Pancreas (tissue), 10 donors: ENCODE measurements at regions not wholly inside any gene's neighbourhood (a gene's known extent, or its start where the extent isn't known, plus 50 kb on each side); places are given as distances from the start of the nearest gene placed in this dataset.
"Not testable (repeated sequence)": the region's sequence is repeated elsewhere in the genome, so short reads cannot be mapped to it uniquely, and the experiment has no call there.

Experiments used
- ATAC-seq, 4 donors: fragments of 200-7000 bp; cut with Tn5 transposase; one replicate each; pipeline versions ENCODE4 v1.8.0 to v1.9.1; 2020; ENCODE audit warnings: mild to moderate bottlenecking in 4 of 4, moderate library complexity in 4 of 4
- DNase-seq, 6 donors: peaks; one replicate each; pipeline ENCODE4 v3.0.0-alpha.2; 2020
- FAIRE-seq: peaks from 2 replicates; lab custom pipeline; 2012; peaks lifted over from hg19 to GRCh38; lab: Jason Lieb, UNC
- H3K27ac ChIP-seq, 4 donors: fragments of 200-600 bp; sonication (generic); 1 replicate in 3 of 4; 2 replicates in 1 of 4; pipeline versions ENCODE4 v1.5.0 to v1.8.0; 2020
- H3K27me3 ChIP-seq, 4 donors: fragments of 200-600 bp; one replicate each; pipeline ENCODE4 v1.8.0; 2021
- H3K36me3 ChIP-seq, 3 donors: fragments of 200-600 bp; sonication (generic) in 1 of 3; one replicate each; pipeline versions ENCODE4 v1.5.0 to v1.8.0; 2020 to 2021
- H3K4me1 ChIP-seq, 3 donors: fragments of 200-600 bp; one replicate each; pipeline ENCODE4 v1.8.0; 2021
- H3K4me3 ChIP-seq, 4 donors: fragments of 200-600 bp; sonication (generic) in 2 of 4; one replicate each; pipeline versions ENCODE4 v1.5.0 to v1.8.0; 2020 to 2021
- H3K9me3 ChIP-seq, 4 donors: fragments of 200-600 bp; one replicate each; pipeline ENCODE4 v1.8.0; 2021
- CTCF ChIP-seq, 4 donors: fragments of 200-600 bp; sonication (generic) in 3 of 4; IDR thresholded peaks; one replicate each; pipeline versions ENCODE4 v1.5.0 to v1.8.0; 2021; ENCODE audit warnings: antibody characterized with exemption in 4 of 4
- WGBS, 2 donors: extraction: QIAGEN DNeasy Blood & Tissue Kit; methylation state at CpG; one replicate each; pipeline ENCODE4 v1.1.7; 2013; 5-methylcytosine and 5-hydroxymethylcytosine counted together
- intact Hi-C, 3 donors: fragments of 100-400 bp; cut with DNase I; formaldehyde crosslinking; loops; one replicate each; pipeline versions ENCODE4 v1.11.1 to v1.14.2; 2022
- donor health status: healthy with polysubstance abuse.
- donor health status: DM: no; HTN: no; CAD: no; lungs with moderate emphysema.
- donor health status: DM: no; HTN: no; CAD: no.
- donor health status: control.
- donor health status: control.
- donor health status: Bipolar disorder and iron deficiency.
- donor health status: DM: yes; HTN: yes; CAD: no.
- donor health status: DM: no; HTN: no; CAD: no.
- donor health status: DM: no; HTN: no; CAD: no.
- donor health status: DM: yes; HTN: yes; CAD: no.

- TF ChIP-seq CTCF (IDR thresholded peaks at IDR 0.05), result no peak
- Histone ChIP-seq H3K4me3 (no peak overlapping the region), H3K36me3 (no peaks in the 10 kb centered on the region), H3K27ac (no peak overlapping the region), H3K9me3 (no peaks in the 10 kb centered on the region), H3K4me1 (no peaks in the 10 kb centered on the region), H3K27me3 (no peaks in the 10 kb centered on the region)
- intact Hi-C loops, result no loop called here
- FAIRE-seq (no peak), ATAC-seq (no peak), DNase-seq (no peak)
Observed at GRCh38 chr3:94794563-94794962, 731.7 kb downstream of the NSUN3 start.

GRCh38 chr3:94799420-94800060 is 736.7 kb downstream of the NSUN3 start:
- FAIRE-seq (no peak), ATAC-seq (no peak), DNase-seq (no peak)
- intact Hi-C loops, result no loop called here
- Histone ChIP-seq H3K4me1 (no peaks in the 10 kb centered on the region), H3K27me3 (no peaks in the 10 kb centered on the region), H3K4me3 (no peak overlapping the region), H3K9me3 (no peaks in the 10 kb centered on the region), H3K36me3 (no peaks in the 10 kb centered on the region), H3K27ac (no peak overlapping the region)
- TF ChIP-seq CTCF (IDR thresholded peaks at IDR 0.05), result no peak
- WGBS, 2 donors, result 88 to 100% methylated on average over 1 of the region's 1 CpG

- Histone ChIP-seq H3K27ac (no peak overlapping the region), H3K36me3 (no peaks in the 10 kb centered on the region), H3K4me3 (no peak overlapping the region), H3K27me3 (no peaks in the 10 kb centered on the region), H3K9me3 (no peaks in the 10 kb centered on the region), H3K4me1 (no peaks in the 10 kb centered on the region)
- intact Hi-C loops, result no loop called here
- no peak for TF ChIP-seq CTCF (IDR thresholded peaks at IDR 0.05)
- no peak for FAIRE-seq
- no peak for ATAC-seq
- WGBS, 2 donors, result 45 to 49% methylated on average over 2 of the region's 2 CpGs
- no peak for DNase-seq
Observed at GRCh38 chr3:94811836-94812235, 749.0 kb downstream of the NSUN3 start.

GRCh38 chr3:94821241-94821640 is 758.4 kb downstream of the NSUN3 start:
- H3K27me3 ChIP-seq, result no peaks in the 10 kb centered on the region
- FAIRE-seq, result no peak
- no peaks in the 10 kb centered on the region for H3K4me1 ChIP-seq
- H3K4me3 ChIP-seq, result no peak overlapping the region
- H3K36me3 ChIP-seq, result no peaks in the 10 kb centered on the region
- no peak for DNase-seq
- no peak overlapping the region for H3K27ac ChIP-seq
- ATAC-seq, result no peak
- 21 to 41% methylated on average over 1 of the region's 1 CpG for WGBS, 2 donors
- H3K9me3 ChIP-seq, result no peaks in the 10 kb centered on the region
- no peak for TF ChIP-seq CTCF (IDR thresholded peaks at IDR 0.05)
- intact Hi-C loops, result no loop called here

- Histone ChIP-seq H3K4me3 (no peak overlapping the region), H3K27ac (no peak overlapping the region), H3K9me3 (no peaks in the 10 kb centered on the region), H3K36me3 (no peaks in the 10 kb centered on the region), H3K27me3 (no peaks in the 10 kb centered on the region), H3K4me1 (no peaks in the 10 kb centered on the region)
- DNase-seq (no peak), FAIRE-seq (no peak), ATAC-seq (no peak)
- 45 to 55% methylated on average over 2 of the region's 2 CpGs for WGBS, 2 donors
- no peak for TF ChIP-seq CTCF (IDR thresholded peaks at IDR 0.05)
- intact Hi-C loops, result no loop called here
Observed at GRCh38 chr3:94822298-94822697, 759.4 kb downstream of the NSUN3 start.

- H3K9me3 ChIP-seq, H3K27ac ChIP-seq, intact Hi-C loops, ATAC-seq, FAIRE-seq, H3K36me3 ChIP-seq, H3K27me3 ChIP-seq, DNase-seq, H3K4me1 ChIP-seq, H3K4me3 ChIP-seq: not testable (repeated sequence)
- WGBS, 2 donors, result 76 to 86% methylated on average over 10 of the region's 10 CpGs
Observed at GRCh38 chr3:94846251-94846650, 783.4 kb downstream of the NSUN3 start.
